ENCODE measurements at regions not wholly inside any gene's neighbourhood (a gene's known extent, or its start where the extent isn't known, plus 50 kb on each side); places are given as distances from the start of the nearest gene placed in this dataset.

- TF ChIP-seq TAF1 (IDR thresholded peaks at IDR 0.05; ENCODE audit: borderline replicate concordance, insufficient read depth, low read length) = no peak
- no peak for TF ChIP-seq SIN3A (IDR thresholded peaks at IDR 0.05; ENCODE audit: borderline replicate concordance, insufficient read depth, low read length)
Observed at GRCh38 chr12:131275824-131276223, 322.1 kb downstream of the ADGRD1 start.

All from PFSK-1 (cell line).